ENCODE measurements at regions not wholly inside any gene's neighbourhood (a gene's known extent, or its start where the extent isn't known, plus 50 kb on each side); places are given as distances from the start of the nearest gene placed in this dataset.
"Not testable (repeated sequence)": the region's sequence is repeated elsewhere in the genome, so short reads cannot be mapped to it uniquely, and the experiment has no call there.

GRCh38 chr2:125643128-125643527 is 1012.8 kb upstream of the GYPC start:
- no peak for DNase-seq

- no peak for DNase-seq
Measured at GRCh38 chr2:125643585-125643984, 1012.4 kb upstream of the GYPC start.

- no peak for DNase-seq
Measured at GRCh38 chr2:125644257-125644656, 1011.7 kb upstream of the GYPC start.

GRCh38 chr2:125652280-125652679 is 1003.7 kb upstream of the GYPC start:
- DNase-seq = no peak

GRCh38 chr2:125654226-125654625 is 1001.7 kb upstream of the GYPC start:
- no peak for DNase-seq

- no peak for DNase-seq
Measured at GRCh38 chr2:125656190-125656589, 999.8 kb upstream of the GYPC start.

GRCh38 chr2:125658583-125658982 is 997.4 kb upstream of the GYPC start:
- DNase-seq = no peak

GRCh38 chr2:125660369-125660768 is 995.6 kb upstream of the GYPC start:
- not testable (repeated sequence) for DNase-seq

GRCh38 chr2:125667630-125668029 is 988.3 kb upstream of the GYPC start:
- DNase-seq = no peak

GRCh38 chr2:125679903-125680302 is 976.1 kb upstream of the GYPC start:
- DNase-seq = no peak

GRCh38 chr2:125680809-125681208 is 975.1 kb upstream of the GYPC start:
- DNase-seq = no peak

- no peak for DNase-seq
Measured at GRCh38 chr2:125681576-125681975, 974.4 kb upstream of the GYPC start.

GRCh38 chr2:125681976-125682805 is 973.8 kb upstream of the GYPC start:
- no peak for DNase-seq

GRCh38 chr2:125684256-125684655 is 971.7 kb upstream of the GYPC start:
- DNase-seq = no peak

- DNase-seq = no peak
Measured at GRCh38 chr2:125684932-125685331, 971.0 kb upstream of the GYPC start.

- no peak for DNase-seq
Measured at GRCh38 chr2:125696560-125696959, 959.4 kb upstream of the GYPC start.

GRCh38 chr2:125698280-125698679 is 957.7 kb upstream of the GYPC start:
- no peak for DNase-seq

- no peak for DNase-seq
Measured at GRCh38 chr2:125701070-125701469, 954.9 kb upstream of the GYPC start.

GRCh38 chr2:125707611-125708010 is 948.3 kb upstream of the GYPC start:
- DNase-seq = no peak

GRCh38 chr2:125710561-125710960 is 945.4 kb upstream of the GYPC start:
- DNase-seq = no peak

- no peak for DNase-seq
Measured at GRCh38 chr2:125711075-125711474, 944.9 kb upstream of the GYPC start.

- DNase-seq = no peak
Measured at GRCh38 chr2:125713533-125713932, 942.4 kb upstream of the GYPC start.

GRCh38 chr2:125721072-125721721 is 934.8 kb upstream of the GYPC start:
- DNase-seq = no peak

GRCh38 chr2:125730921-125731320 is 925.0 kb upstream of the GYPC start:
- no peak for DNase-seq

- DNase-seq = no peak
Measured at GRCh38 chr2:125736306-125736705, 919.7 kb upstream of the GYPC start.

Data from activated CD4-positive, CD25-positive, alpha-beta regulatory T cell (primary cell).